DOHH2 (cell line): ENCODE measurements at regions not wholly inside any gene's neighbourhood (a gene's known extent, or its start where the extent isn't known, plus 50 kb on each side); places are given as distances from the start of the nearest gene placed in this dataset.

Experiments used
- H3F3A ChIP-seq: fragments of 200-600 bp; sonication (generic), shearing (Covaris generic); 2 replicates; pipeline ENCODE4 v1.6.0; 2016; ENCODE audit warnings: antibody characterized with exemption, mild to moderate bottlenecking; ENCODE audit not compliant: control insufficient read depth, insufficient read depth
- H3K27ac ChIP-seq: fragments of 200-600 bp; sonication (generic); 2 replicates; pipeline ENCODE4 v1.5.1; 2014; ENCODE audit warnings: low read depth, mild to moderate bottlenecking, low read length, moderate library complexity
- H3K27me3 ChIP-seq: fragments of 200-600 bp; sonication (generic); 2 replicates; pipeline ENCODE4 v1.6.1; 2014; ENCODE audit warnings: mild to moderate bottlenecking, low read length, mixed read lengths; ENCODE audit not compliant: control insufficient read depth
- H3K36me3 ChIP-seq: fragments of 200-600 bp; sonication (generic); 2 replicates; pipeline ENCODE4 v1.6.1; 2014; ENCODE audit warnings: mild to moderate bottlenecking, low read length, moderate library complexity, mixed read lengths; ENCODE audit not compliant: control insufficient read depth
- H3K4me1 ChIP-seq: fragments of 200-600 bp; sonication (generic); 2 replicates; pipeline ENCODE4 v1.6.1; 2014; ENCODE audit warnings: mild to moderate bottlenecking, low read length, mixed read lengths; ENCODE audit not compliant: control insufficient read depth
- H3K4me2 ChIP-seq: fragments of 200-600 bp; sonication (generic); 2 replicates; pipeline ENCODE4 v1.6.0; 2014; ENCODE audit warnings: mild to moderate bottlenecking, low read length, moderate library complexity
- H3K4me3 ChIP-seq: fragments of 200-600 bp; sonication (generic); 2 replicates; pipeline ENCODE4 v1.5.1; 2014; ENCODE audit warnings: mild to moderate bottlenecking, low read length, mixed read lengths
- H3K79me2 ChIP-seq: fragments of 200-600 bp; sonication (generic); 2 replicates; pipeline ENCODE4 v1.6.1; 2014; ENCODE audit warnings: mild to moderate bottlenecking, low read length, mixed read lengths; ENCODE audit not compliant: control insufficient read depth
- H3K9me2 ChIP-seq: fragments of 200-600 bp; sonication (generic); replicated peaks from 2 replicates; pipeline ENCODE4 v1.6.1; 2014; ENCODE audit warnings: mild to moderate bottlenecking, low read length, mixed read lengths; ENCODE audit not compliant: control insufficient read depth
- H3K9me3 ChIP-seq: fragments of 200-600 bp; sonication (generic); 2 replicates; pipeline ENCODE4 v1.6.1; 2014; ENCODE audit warnings: antibody characterized with exemption, low read length, mixed read lengths; ENCODE audit not compliant: control insufficient read depth, insufficient read depth
- H4K20me1 ChIP-seq: fragments of 200-600 bp; sonication (generic); 2 replicates; pipeline ENCODE4 v1.6.0; 2014; ENCODE audit warnings: low read depth, mild to moderate bottlenecking, antibody characterized with exemption, low read length, moderate library complexity; ENCODE audit not compliant: control insufficient read depth, insufficient read depth
- EZH2phosphoT487 ChIP-seq: fragments of 200-600 bp; sonication (generic); IDR thresholded peaks from 2 replicates; pipeline ENCODE4 v1.6.1; 2017; ENCODE audit warnings: borderline replicate concordance, mild to moderate bottlenecking, antibody characterized with exemption, low read length, moderate library complexity, mixed read lengths
- TF ChIP-seq, protein P1 (sequence below): fragments of 200-600 bp; sonication (generic); IDR thresholded peaks from one replicate; pipeline ENCODE4 v1.5.1; 2014; ENCODE audit warnings: antibody characterized with exemption, mild to moderate bottlenecking, low read depth, low read length; ENCODE audit not compliant: poor library complexity, severe bottlenecking

DNA sequence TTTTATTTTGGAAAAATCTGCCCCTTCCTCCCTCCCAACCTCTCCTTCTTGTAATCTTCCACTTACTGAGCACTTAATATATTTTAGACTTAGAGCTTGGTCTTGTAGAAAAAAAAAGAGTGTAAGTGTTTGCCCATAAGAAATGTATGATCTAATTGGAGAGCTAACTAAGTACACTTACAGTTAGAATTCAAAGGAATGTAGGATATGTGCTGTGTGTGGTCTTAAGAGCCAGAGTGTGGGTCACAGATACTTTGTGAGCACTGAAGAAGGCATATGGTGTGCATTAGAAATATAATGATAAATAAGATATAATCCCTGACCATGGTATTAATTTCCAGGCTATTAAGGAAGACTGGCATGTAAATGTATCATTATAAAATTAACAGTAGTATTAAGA lies 91.8 kb upstream of the ZNF521 start:
- Histone ChIP-seq H3K9me3 (no peaks in the 10 kb centered on the region), H3K4me2 (no peak overlapping the region), H4K20me1 (no peaks in the 10 kb centered on the region), H3K36me3 (no peaks in the 10 kb centered on the region), H3F3A (no peaks in the 10 kb centered on the region), H3K27me3 (0 out of 2 replicates have a peak, but pooled peaks cover 3% of the 10 kb centered on the region), H3K4me3 (no peak overlapping the region), H3K79me2 (no peaks in the 10 kb centered on the region), H3K9me2 (no peaks in the 10 kb centered on the region), H3K4me1 (no peaks in the 10 kb centered on the region), H3K27ac (no peak overlapping the region)
- TF ChIP-seq, protein P1, sequence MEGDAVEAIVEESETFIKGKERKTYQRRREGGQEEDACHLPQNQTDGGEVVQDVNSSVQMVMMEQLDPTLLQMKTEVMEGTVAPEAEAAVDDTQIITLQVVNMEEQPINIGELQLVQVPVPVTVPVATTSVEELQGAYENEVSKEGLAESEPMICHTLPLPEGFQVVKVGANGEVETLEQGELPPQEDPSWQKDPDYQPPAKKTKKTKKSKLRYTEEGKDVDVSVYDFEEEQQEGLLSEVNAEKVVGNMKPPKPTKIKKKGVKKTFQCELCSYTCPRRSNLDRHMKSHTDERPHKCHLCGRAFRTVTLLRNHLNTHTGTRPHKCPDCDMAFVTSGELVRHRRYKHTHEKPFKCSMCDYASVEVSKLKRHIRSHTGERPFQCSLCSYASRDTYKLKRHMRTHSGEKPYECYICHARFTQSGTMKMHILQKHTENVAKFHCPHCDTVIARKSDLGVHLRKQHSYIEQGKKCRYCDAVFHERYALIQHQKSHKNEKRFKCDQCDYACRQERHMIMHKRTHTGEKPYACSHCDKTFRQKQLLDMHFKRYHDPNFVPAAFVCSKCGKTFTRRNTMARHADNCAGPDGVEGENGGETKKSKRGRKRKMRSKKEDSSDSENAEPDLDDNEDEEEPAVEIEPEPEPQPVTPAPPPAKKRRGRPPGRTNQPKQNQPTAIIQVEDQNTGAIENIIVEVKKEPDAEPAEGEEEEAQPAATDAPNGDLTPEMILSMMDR: no peak
- no peak for TF ChIP-seq EZH2phosphoT487

- TF ChIP-seq, protein P1: no peak
- TF ChIP-seq EZH2phosphoT487: no peak
- H3K79me2 ChIP-seq: no peaks in the 10 kb centered on the region
- no peak overlapping the region for H3K27ac ChIP-seq
- H4K20me1 ChIP-seq: no peaks in the 10 kb centered on the region
- H3K9me3 ChIP-seq: no peaks in the 10 kb centered on the region
- no peaks in the 10 kb centered on the region for H3K4me1 ChIP-seq
- no peaks in the 10 kb centered on the region for H3K36me3 ChIP-seq
- H3F3A ChIP-seq: no peaks in the 10 kb centered on the region
- no peaks in the 10 kb centered on the region for H3K9me2 ChIP-seq
- no peak overlapping the region for H3K4me3 ChIP-seq
- no peak overlapping the region for H3K4me2 ChIP-seq
- H3K27me3 ChIP-seq: no peaks in the 10 kb centered on the region
These were observed 83.3 kb upstream of the ZNF521 start for GRCh38 chr18:25435149-25435782.

DNA sequence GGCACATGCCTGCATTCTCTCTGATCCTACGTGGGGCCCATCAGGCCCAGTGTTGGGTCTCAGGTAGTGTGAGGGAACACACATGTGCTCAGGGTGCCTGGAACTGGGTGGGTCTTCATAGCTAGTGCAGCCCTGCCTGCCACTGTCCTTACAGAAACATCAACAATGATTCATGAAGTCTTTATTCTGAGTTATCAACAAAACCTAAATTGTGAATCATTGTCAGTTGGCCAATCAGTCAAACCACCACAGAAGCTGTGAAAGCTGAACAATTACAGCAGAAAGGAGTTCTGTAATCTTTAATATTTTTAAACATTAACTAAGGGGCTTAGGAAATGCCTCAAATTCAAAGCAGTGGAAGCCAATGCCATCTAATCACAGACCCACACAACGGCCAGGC lies 82.8 kb upstream of the ZNF521 start:
- no peak overlapping the region for H3K4me3 ChIP-seq
- H3K27ac ChIP-seq: no peak overlapping the region
- H3K79me2 ChIP-seq: no peaks in the 10 kb centered on the region
- H3K9me2 ChIP-seq: no peaks in the 10 kb centered on the region
- H3K4me2 ChIP-seq: no peak overlapping the region
- no peaks in the 10 kb centered on the region for H3K4me1 ChIP-seq
- TF ChIP-seq, protein P1: no peak
- TF ChIP-seq EZH2phosphoT487: no peak
- no peaks in the 10 kb centered on the region for H3K36me3 ChIP-seq
- no peaks in the 10 kb centered on the region for H3K9me3 ChIP-seq
- no peaks in the 10 kb centered on the region for H3F3A ChIP-seq
- H4K20me1 ChIP-seq: no peaks in the 10 kb centered on the region
- no peaks in the 10 kb centered on the region for H3K27me3 ChIP-seq

DNA sequence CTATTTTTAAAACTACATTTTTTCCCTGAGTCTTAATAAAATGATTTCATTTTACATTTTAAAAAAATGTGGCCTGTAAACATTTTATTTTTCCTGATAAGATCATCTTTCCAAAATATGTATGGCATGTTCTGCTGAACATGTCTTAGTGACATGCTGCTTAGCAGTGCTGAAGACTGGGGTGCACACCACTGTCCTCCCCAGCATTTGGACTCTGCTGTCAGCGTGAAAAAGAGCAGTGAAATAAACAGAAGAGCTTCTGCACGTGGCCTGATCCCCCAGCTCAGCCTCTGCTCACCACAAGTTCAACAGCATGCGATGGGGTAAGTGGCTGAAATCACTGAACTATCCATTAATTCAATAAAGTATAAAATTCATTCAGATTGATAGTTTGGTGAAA lies 81.6 kb upstream of the ZNF521 start:
- no peak overlapping the region for H3K4me2 ChIP-seq
- no peak overlapping the region for H3K27ac ChIP-seq
- H3K9me3 ChIP-seq: no peaks in the 10 kb centered on the region
- no peaks in the 10 kb centered on the region for H3K27me3 ChIP-seq
- H3K9me2 ChIP-seq: no peaks in the 10 kb centered on the region
- no peak overlapping the region for H3K4me3 ChIP-seq
- H3K36me3 ChIP-seq: no peaks in the 10 kb centered on the region
- H3K4me1 ChIP-seq: no peaks in the 10 kb centered on the region
- no peaks in the 10 kb centered on the region for H3F3A ChIP-seq
- H4K20me1 ChIP-seq: no peaks in the 10 kb centered on the region
- TF ChIP-seq, protein P1: no peak
- no peak for TF ChIP-seq EZH2phosphoT487
- no peaks in the 10 kb centered on the region for H3K79me2 ChIP-seq
